ENCODE measurements at regions not wholly inside any gene's neighbourhood (a gene's known extent, or its start where the extent isn't known, plus 50 kb on each side); places are given as distances from the start of the nearest gene placed in this dataset.

GRCh38 chr2:19682493-19682892 is 219.3 kb downstream of the TTC32 start:
- intact Hi-C loops (cut with micrococcal nuclease): no loop called here
- POLR2A ChIA-PET: no interaction called here
- Mint-ChIP-seq H3K9me3 (no peaks in the 10 kb centered on the region), H3K36me3 (ENCODE audit: low read depth) (no peaks in the 10 kb centered on the region), H3K4me3 (no peak overlapping the region), H3K27me3 (peaks cover 3% of the 10 kb centered on the region), H3K27ac (no peak overlapping the region), H3K4me1 (ENCODE audit: low read depth) (no peaks in the 10 kb centered on the region)
- DNase-seq (no peak), ATAC-seq (no peak)
- CTCF ChIA-PET: no interaction called here
- TF ChIP-seq CTCF (IDR thresholded peaks at IDR 0.05): no peak

GRCh38 chr2:19677825-19678518 is 223.8 kb downstream of the TTC32 start:
- TF ChIP-seq CTCF (IDR thresholded peaks at IDR 0.05): no peak
- intact Hi-C loops (cut with micrococcal nuclease): no loop called here
- H3K4me1 Mint-ChIP-seq (ENCODE audit: low read depth): no peaks in the 10 kb centered on the region
- ATAC-seq (no peak), DNase-seq (no peak)
- POLR2A ChIA-PET: no interaction called here
- H3K4me3 Mint-ChIP-seq: no peak overlapping the region
- CTCF ChIA-PET: no interaction called here
- no peak overlapping the region for H3K27ac Mint-ChIP-seq
- no peaks in the 10 kb centered on the region for H3K36me3 Mint-ChIP-seq (ENCODE audit: low read depth)
- peaks cover 3% of the 10 kb centered on the region for H3K27me3 Mint-ChIP-seq
- H3K9me3 Mint-ChIP-seq: no peaks in the 10 kb centered on the region

GRCh38 chr2:19677215-19677777 is 224.5 kb downstream of the TTC32 start:
- peaks cover 3% of the 10 kb centered on the region for H3K27me3 Mint-ChIP-seq
- DNase-seq (no peak), ATAC-seq (no peak)
- intact Hi-C loops (cut with micrococcal nuclease): no loop called here
- H3K36me3 Mint-ChIP-seq (ENCODE audit: low read depth): no peaks in the 10 kb centered on the region
- H3K27ac Mint-ChIP-seq: no peak overlapping the region
- no peak for TF ChIP-seq CTCF (IDR thresholded peaks at IDR 0.05)
- ChIA-PET POLR2A (no interaction called here), CTCF (no interaction called here)
- H3K4me1 Mint-ChIP-seq (ENCODE audit: low read depth): no peaks in the 10 kb centered on the region
- no peaks in the 10 kb centered on the region for H3K9me3 Mint-ChIP-seq
- no peak overlapping the region for H3K4me3 Mint-ChIP-seq

GRCh38 chr2:19676770-19677169 is 225.0 kb downstream of the TTC32 start:
- TF ChIP-seq CTCF (IDR thresholded peaks at IDR 0.05): no peak
- CTCF ChIA-PET: no interaction called here
- POLR2A ChIA-PET: no interaction called here
- Mint-ChIP-seq H3K27me3 (peaks cover 3% of the 10 kb centered on the region), H3K4me3 (no peak overlapping the region), H3K4me1 (ENCODE audit: low read depth) (no peaks in the 10 kb centered on the region), H3K27ac (no peak overlapping the region), H3K9me3 (no peaks in the 10 kb centered on the region), H3K36me3 (ENCODE audit: low read depth) (no peaks in the 10 kb centered on the region)
- DNase-seq (no peak), ATAC-seq (no peak)
- intact Hi-C loops (cut with micrococcal nuclease): no loop called here

- ChIA-PET POLR2A (no interaction called here), CTCF (no interaction called here)
- Mint-ChIP-seq H3K9me3 (no peaks in the 10 kb centered on the region), H3K4me3 (no peak overlapping the region), H3K4me1 (ENCODE audit: low read depth) (no peaks in the 10 kb centered on the region), H3K27me3 (peaks cover 3% of the 10 kb centered on the region), H3K27ac (no peak overlapping the region), H3K36me3 (ENCODE audit: low read depth) (no peaks in the 10 kb centered on the region)
- TF ChIP-seq CTCF (IDR thresholded peaks at IDR 0.05): no peak
- DNase-seq (no peak), ATAC-seq (no peak)
- intact Hi-C loops (cut with micrococcal nuclease): no loop called here
Measured at GRCh38 chr2:19675856-19676460, 225.8 kb downstream of the TTC32 start.
